NCI-H345 treated with DMSO at 0.1 percent for 48 hours (cell line): ENCODE measurements at regions not wholly inside any gene's neighbourhood (a gene's known extent, or its start where the extent isn't known, plus 50 kb on each side); places are given as distances from the start of the nearest gene placed in this dataset.

Experiments used
- DNase-seq: peaks from one replicate; lab custom pipeline; 2025; ENCODE audit not compliant: unreplicated experiment; lab: John Stamatoyannopoulos, UW

GRCh38 chr6:76701610-76702009 lies 629.1 kb upstream of the IMPG1 start:
- DNase-seq, result no peak

GRCh38 chr6:76697585-76697984 lies 625.1 kb upstream of the IMPG1 start:
- no peak for DNase-seq

- no peak for DNase-seq
Observed at GRCh38 chr6:76694795-76695194, 622.3 kb upstream of the IMPG1 start.

- no peak for DNase-seq
Observed at GRCh38 chr6:76684875-76685274, 612.4 kb upstream of the IMPG1 start.

- DNase-seq, result no peak
Observed at GRCh38 chr6:76683985-76684384, 611.5 kb upstream of the IMPG1 start.

GRCh38 chr6:76682842-76683241 lies 610.4 kb upstream of the IMPG1 start:
- no peak for DNase-seq

GRCh38 chr6:76681781-76682180 lies 609.3 kb upstream of the IMPG1 start:
- DNase-seq, result no peak

GRCh38 chr6:76677017-76677416 lies 604.6 kb upstream of the IMPG1 start:
- DNase-seq, result no peak

GRCh38 chr6:76671751-76672150 lies 599.3 kb upstream of the IMPG1 start:
- no peak for DNase-seq

- DNase-seq, result no peak
Observed at GRCh38 chr6:76644231-76644630, 571.8 kb upstream of the IMPG1 start.

GRCh38 chr6:76639941-76640340 lies 567.5 kb upstream of the IMPG1 start:
- DNase-seq, result no peak

GRCh38 chr6:76634695-76635094 lies 562.2 kb upstream of the IMPG1 start:
- DNase-seq, result no peak

- no peak for DNase-seq
Observed at GRCh38 chr6:76633259-76633658, 560.8 kb upstream of the IMPG1 start.

GRCh38 chr6:76631622-76632021 lies 559.2 kb upstream of the IMPG1 start:
- no peak for DNase-seq

GRCh38 chr6:76615395-76615794 lies 542.9 kb upstream of the IMPG1 start:
- DNase-seq, result no peak

GRCh38 chr6:76612954-76613353 lies 540.5 kb upstream of the IMPG1 start:
- no peak for DNase-seq

GRCh38 chr6:76609160-76609559 lies 536.7 kb upstream of the IMPG1 start:
- DNase-seq, result no peak

- no peak for DNase-seq
Observed at GRCh38 chr6:76594109-76594508, 521.6 kb upstream of the IMPG1 start.

GRCh38 chr6:76593668-76594067 lies 521.2 kb upstream of the IMPG1 start:
- DNase-seq, result no peak

- no peak for DNase-seq
Observed at GRCh38 chr6:76592566-76592965, 520.1 kb upstream of the IMPG1 start.

- DNase-seq, result no peak
Observed at GRCh38 chr6:76587271-76587670, 514.8 kb upstream of the IMPG1 start.

- no peak for DNase-seq
Observed at GRCh38 chr6:76584121-76584520, 511.7 kb upstream of the IMPG1 start.

- DNase-seq, result no peak
Observed at GRCh38 chr6:76578746-76579145, 506.3 kb upstream of the IMPG1 start.

- DNase-seq, result no peak
Observed at GRCh38 chr6:76574746-76575145, 502.3 kb upstream of the IMPG1 start.
